A549 (cell line): ENCODE measurements at regions not wholly inside any gene's neighbourhood (a gene's known extent, or its start where the extent isn't known, plus 50 kb on each side); places are given as distances from the start of the nearest gene placed in this dataset.
A peak's percentile ranks its signal among the peaks of the same experiment; 100 is the strongest.

Source experiments
- ATAC-seq, 2 experiments: fragments of 200-7000 bp in 1 of 2; fragments of >200 bp in 1 of 2; cut with Nextera tagmentation in 1 of 2; cut with Tn5 transposase in 1 of 2; 3 replicates each; pipeline versions ENCODE4 v1.8.0 to v1.9.1; 2018 to 2020; ENCODE audit warnings: mild to moderate bottlenecking in 1 of 2, moderate library complexity in 1 of 2
- CTCF ChIA-PET: fragments of 300-600 bp; sonication (Branson Sonifier 250); formaldehyde crosslinking; extraction: SDS; loops from one replicate; lab custom pipeline; 2021; ENCODE audit warnings: antibody characterized with exemption, inconsistent platforms; lab: Yijun Ruan, JAX
- POLR2A ChIA-PET: fragments of 350-600 bp; formaldehyde crosslinking; extraction: SDS; loops from one replicate; lab custom pipeline; 2021; ENCODE audit warnings: antibody characterized with exemption, inconsistent platforms; lab: Yijun Ruan, JAX
- DNase-seq, 2 experiments: peaks; one replicate each; pipeline versions ENCODE4 v3.0.0 to v3.0.0-alpha.2; 2011 to 2016; ENCODE audit warnings: low read depth in 1 of 2, low spot score in 1 of 2
- FAIRE-seq: peaks from 2 replicates; lab custom pipeline; 2011; peaks lifted over from hg19 to GRCh38; lab: Jason Lieb, UNC
- H3K27ac ChIP-seq, 2 experiments: fragments of >200 bp; sonication (Bioruptor Twin); formaldehyde crosslinking; 3 replicates each; pipeline ENCODE4 v1.5.1; 2016 to 2017
- H3K4me1 ChIP-seq: fragments of >200 bp; sonication (Bioruptor Twin); formaldehyde crosslinking; 3 replicates; pipeline ENCODE4 v1.6.1; 2016
- H3K4me2 ChIP-seq: fragments of >200 bp; sonication (Bioruptor Twin); formaldehyde crosslinking; 3 replicates; pipeline ENCODE4 v1.6.1; 2016
- H3K4me3 ChIP-seq: fragments of >200 bp; sonication (Bioruptor Twin); formaldehyde crosslinking; 3 replicates; pipeline ENCODE4 v1.5.1; 2016
- H3K9me3 ChIP-seq: fragments of >200 bp; sonication (Bioruptor Twin); formaldehyde crosslinking; 3 replicates; pipeline ENCODE4 v1.6.1; 2016
- BHLHE40 ChIP-seq: IDR thresholded peaks from 2 replicates; pipeline ENCODE4 v1.6.1; 2012; ENCODE audit warnings: low read depth, low read length, inconsistent platforms
- CBX8 ChIP-seq: fragments of 200-600 bp; sonication (generic); IDR thresholded peaks from 2 replicates; pipeline ENCODE4 v1.6.1; 2016
- CHD2 ChIP-seq: fragments of 150-350 bp; IDR thresholded peaks from 2 replicates; pipeline ENCODE4 v1.6.1; 2014; ENCODE audit warnings: low read length; ENCODE audit not compliant: partially characterized antibody
- E2F6 ChIP-seq: IDR thresholded peaks from 2 replicates; pipeline ENCODE4 v1.6.1; 2012; ENCODE audit warnings: low read depth, borderline replicate concordance
- ELK1 ChIP-seq: fragments of 150-350 bp; IDR thresholded peaks from 2 replicates; pipeline ENCODE4 v1.6.1; 2014; ENCODE audit warnings: low read depth, mild to moderate bottlenecking, low read length
- GATA3 ChIP-seq: IDR thresholded peaks from 2 replicates; pipeline ENCODE4 v1.6.1; 2012; ENCODE audit warnings: borderline replicate concordance
- HOXA7 ChIP-seq: fragments of 250-450 bp; sonication (Bioruptor Pico); IDR thresholded peaks from 2 replicates; pipeline ENCODE4 v1.5.0; 2020; ENCODE audit warnings: mild to moderate bottlenecking, moderate library complexity
- MAFK ChIP-seq: fragments of 450-650 bp; IDR thresholded peaks from 2 replicates; pipeline ENCODE4 v1.6.1; 2014; ENCODE audit not compliant: partially characterized antibody
- MAZ ChIP-seq: fragments of 150-350 bp; IDR thresholded peaks from 2 replicates; pipeline ENCODE4 v1.6.1; 2014; ENCODE audit warnings: antibody characterized with exemption, low read depth, low read length, borderline replicate concordance
- NR3C1 ChIP-seq: fragments of >200 bp; sonication (Bioruptor Twin); formaldehyde crosslinking; IDR thresholded peaks from 3 replicates; pipeline ENCODE4 v1.6.1; 2017
- POLR2A ChIP-seq: IDR thresholded peaks from 2 replicates; pipeline ENCODE4 v1.6.1; 2012; ENCODE audit warnings: mild to moderate bottlenecking, low read length
- POLR2AphosphoS2 ChIP-seq: conservative IDR thresholded peaks from 2 replicates; pipeline ENCODE4 v1.6.1; 2012; ENCODE audit warnings: low read length, improper control_type of control experiment, inconsistent platforms
- RAD21 ChIP-seq, 2 experiments: fragments of >200 bp in 1 of 2; sonication (Bioruptor Twin) in 1 of 2; formaldehyde crosslinking in 1 of 2; IDR thresholded peaks in 1 of 2; conservative IDR thresholded peaks in 1 of 2; 2 replicates in 1 of 2; 3 replicates in 1 of 2; pipeline ENCODE4 v1.6.1; 2012 to 2018; ENCODE audit warnings: inconsistent platforms in 1 of 2
- RCOR1 ChIP-seq: fragments of 150-350 bp; IDR thresholded peaks from 2 replicates; pipeline ENCODE4 v1.6.1; 2014; ENCODE audit warnings: antibody characterized with exemption, low read length, low read depth
- REST ChIP-seq: fragments of 200-600 bp; sonication (generic); IDR thresholded peaks from 2 replicates; pipeline ENCODE4 v1.6.1; 2016; ENCODE audit warnings: antibody characterized with exemption, mild to moderate bottlenecking, moderate library complexity
- RNF2 ChIP-seq: fragments of 200-600 bp; sonication (generic); IDR thresholded peaks from 2 replicates; pipeline ENCODE4 v1.6.1; 2016; ENCODE audit warnings: low read depth, mild to moderate bottlenecking, antibody characterized with exemption, moderate library complexity, borderline replicate concordance
- SMC3 ChIP-seq: fragments of >200 bp; sonication (Bioruptor Twin); formaldehyde crosslinking; IDR thresholded peaks from 3 replicates; pipeline ENCODE4 v1.6.1; 2018; ENCODE audit warnings: inconsistent platforms
- TFCP2L1 ChIP-seq: fragments of 250-450 bp; sonication (Bioruptor Pico); IDR thresholded peaks from 2 replicates; pipeline ENCODE4 v1.5.0; 2021; ENCODE audit warnings: mild to moderate bottlenecking
- TP53 ChIP-seq: fragments of 250-450 bp; sonication (Bioruptor Pico); IDR thresholded peaks from 2 replicates; pipeline ENCODE4 v1.5.0; 2021; ENCODE audit warnings: mild to moderate bottlenecking, moderate library complexity
- ZFP36 ChIP-seq: fragments of 450-650 bp; IDR thresholded peaks from 2 replicates; pipeline ENCODE4 v1.6.1; 2014; ENCODE audit warnings: borderline replicate concordance; ENCODE audit not compliant: partially characterized antibody
- ZNF302 ChIP-seq: fragments of 250-450 bp; sonication (Bioruptor Pico); IDR thresholded peaks from 2 replicates; pipeline ENCODE4 v1.9.0; 2021; ENCODE audit warnings: inconsistent platforms, mild to moderate bottlenecking, moderate library complexity
- ZSCAN20 ChIP-seq: fragments of 250-450 bp; sonication (Bioruptor Pico); IDR thresholded peaks from 2 replicates; pipeline ENCODE4 v1.8.0; 2022; ENCODE audit warnings: mild to moderate bottlenecking, moderate library complexity
- WGBS: methylation state at CpG from one replicate; pipeline ENCODE4 v1.1.6; 2017; ENCODE audit errors: missing lambda C conversion rate; 5-methylcytosine and 5-hydroxymethylcytosine counted together
- TF ChIP-seq, protein P1 (sequence below): fragments of 450-650 bp; IDR thresholded peaks from 2 replicates; pipeline ENCODE4 v1.6.1; 2014; ENCODE audit warnings: antibody characterized with exemption

GRCh38 chr13:54194233-54195024, 1165.8 kb downstream of the OLFM4 start:
- no peak overlapping the region for H3K4me3 ChIP-seq
- POLR2A ChIA-PET: no interaction called here
- no peaks in the 10 kb centered on the region for H3K4me1 ChIP-seq
- no peak overlapping the region for H3K4me2 ChIP-seq
- under 1% methylated on average over 5 of the region's 5 CpGs for WGBS
- no peak overlapping the region for H3K27ac ChIP-seq
- no peak for FAIRE-seq
- no peaks in the 10 kb centered on the region for H3K9me3 ChIP-seq
- CTCF ChIA-PET: no interaction called here
- no peak for TF ChIP-seq ZSCAN20
- TF ChIP-seq, protein P1, sequence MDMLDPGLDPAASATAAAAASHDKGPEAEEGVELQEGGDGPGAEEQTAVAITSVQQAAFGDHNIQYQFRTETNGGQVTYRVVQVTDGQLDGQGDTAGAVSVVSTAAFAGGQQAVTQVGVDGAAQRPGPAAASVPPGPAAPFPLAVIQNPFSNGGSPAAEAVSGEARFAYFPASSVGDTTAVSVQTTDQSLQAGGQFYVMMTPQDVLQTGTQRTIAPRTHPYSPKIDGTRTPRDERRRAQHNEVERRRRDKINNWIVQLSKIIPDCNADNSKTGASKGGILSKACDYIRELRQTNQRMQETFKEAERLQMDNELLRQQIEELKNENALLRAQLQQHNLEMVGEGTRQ: no peak
- TF ChIP-seq CBX8: no peak
- no peak for TF ChIP-seq ZFP36
- no peak for TF ChIP-seq MAFK
- TF ChIP-seq HOXA7: no peak
- TF ChIP-seq SMC3: no peak
- TF ChIP-seq ELK1: no peak
- TF ChIP-seq NR3C1: no peak
- no peak for TF ChIP-seq MAZ
- TF ChIP-seq, all 56 proteins: peak for 0
- ATAC-seq (no peak), DNase-seq (no peak)

GRCh38 chr13:54196684-54197083, 1168.1 kb downstream of the OLFM4 start:
- Histone ChIP-seq H3K27ac (no peak overlapping the region), H3K4me3 (no peak overlapping the region), H3K9me3 (no peaks in the 10 kb centered on the region), H3K4me2 (no peak overlapping the region), H3K4me1 (no peaks in the 10 kb centered on the region)
- CTCF ChIA-PET: no interaction called here
- TF ChIP-seq MAFK: peak; percentile 40
- TF ChIP-seq RAD21 (conservative IDR thresholded peaks at IDR 0.05 in 1 of 2, IDR thresholded peaks at IDR 0.05 in 1 of 2): no peak
- no peak for FAIRE-seq
- no peak for ATAC-seq
- DNase-seq: no peak
- POLR2A ChIA-PET: no interaction called here

GRCh38 chr13:54198911-54199310, 1170.3 kb downstream of the OLFM4 start:
- H3K4me1 ChIP-seq: no peaks in the 10 kb centered on the region
- DNase-seq (no peak), ATAC-seq (no peak), FAIRE-seq (no peak)
- WGBS: 19% methylated on average over 2 of the region's 2 CpGs
- H3K27ac ChIP-seq: no peak overlapping the region
- ChIA-PET CTCF (no interaction called here), POLR2A (no interaction called here)
- no peak overlapping the region for H3K4me3 ChIP-seq
- no peak overlapping the region for H3K4me2 ChIP-seq
- TF ChIP-seq CHD2: no peak
- TF ChIP-seq TFCP2L1 (CRISPR knock-in tag): no peak
- TF ChIP-seq POLR2AphosphoS2: no peak
- TF ChIP-seq POLR2A: no peak
- no peak for TF ChIP-seq BHLHE40
- no peak for TF ChIP-seq MAZ
- no peak for TF ChIP-seq ZNF302 (CRISPR knock-in tag)
- no peak for TF ChIP-seq HOXA7
- TF ChIP-seq GATA3: no peak
- no peak for TF ChIP-seq RCOR1
- no peak for TF ChIP-seq REST
- TF ChIP-seq RNF2: no peak
- TF ChIP-seq TP53 (CRISPR knock-in tag): no peak
- no peak for TF ChIP-seq E2F6
- TF ChIP-seq RAD21 (conservative IDR thresholded peaks at IDR 0.05 in 1 of 2, IDR thresholded peaks at IDR 0.05 in 1 of 2): no peak
- no peaks in the 10 kb centered on the region for H3K9me3 ChIP-seq
